ENCODE measurements at regions not wholly inside any gene's neighbourhood (a gene's known extent, or its start where the extent isn't known, plus 50 kb on each side); places are given as distances from the start of the nearest gene placed in this dataset.

- H3K27ac ChIP-seq = no peak overlapping the region
- H3K27me3 ChIP-seq = no peaks in the 10 kb centered on the region
- H3K4me3 ChIP-seq = no peak overlapping the region
- intact Hi-C loops (cut with DNase I; ENCODE audit: low total_unique reads) = no loop called here
- no peaks in the 10 kb centered on the region for H3K36me3 ChIP-seq (ENCODE audit: low read depth, missing control alignments)
- no peak for TF ChIP-seq POLR2A (IDR thresholded peaks at IDR 0.05)
- DNase-seq = no peak
- H3K9me3 ChIP-seq = no peaks in the 10 kb centered on the region
- H3K4me1 ChIP-seq = no peaks in the 10 kb centered on the region
- WGBS, 2 donors = 82 to 95% methylated on average over 13 of the region's 13 CpGs
Measured at GRCh38 chr11:71311176-71311925, 59.0 kb upstream of the SHANK2 start.

GRCh38 chr11:71310184-71310583 lies 57.8 kb upstream of the SHANK2 start:
- 95 to 96% methylated on average over 4 of the region's 4 CpGs for WGBS, 2 donors
- TF ChIP-seq POLR2A (IDR thresholded peaks at IDR 0.05) (no peak), CTCF (IDR thresholded peaks at IDR 0.05) (no peak)

GRCh38 chr11:71309611-71310010 lies 57.2 kb upstream of the SHANK2 start:
- 71 to 77% methylated on average over 1 of the region's 1 CpG for WGBS, 2 donors
- Histone ChIP-seq H3K36me3 (ENCODE audit: low read depth, missing control alignments) (no peaks in the 10 kb centered on the region), H3K4me1 (no peaks in the 10 kb centered on the region), H3K27ac (no peak overlapping the region), H3K9me3 (no peaks in the 10 kb centered on the region), H3K4me3 (no peak overlapping the region), H3K27me3 (no peaks in the 10 kb centered on the region)
- TF ChIP-seq CTCF (IDR thresholded peaks at IDR 0.05) (no peak), POLR2A (IDR thresholded peaks at IDR 0.05) (no peak)
- intact Hi-C loops (cut with DNase I; ENCODE audit: low total_unique reads) = no loop called here
- DNase-seq = peak; percentile 47

More at GRCh38 chr11:71310184-71310583, 57.8 kb upstream of the SHANK2 start:
- no peak overlapping the region for H3K4me3 ChIP-seq
- H3K4me1 ChIP-seq = no peaks in the 10 kb centered on the region
- no peaks in the 10 kb centered on the region for H3K27me3 ChIP-seq
- no peak overlapping the region for H3K27ac ChIP-seq
- no peaks in the 10 kb centered on the region for H3K9me3 ChIP-seq
- intact Hi-C loops (cut with DNase I; ENCODE audit: low total_unique reads) = no loop called here
- DNase-seq = no peak
- no peaks in the 10 kb centered on the region for H3K36me3 ChIP-seq (ENCODE audit: low read depth, missing control alignments)

- WGBS, 2 donors = 80 to 82% methylated on average over 7 of the region's 7 CpGs
Measured at GRCh38 chr11:71309181-71309580, 56.8 kb upstream of the SHANK2 start.

More at GRCh38 chr11:71309181-71309580, 56.8 kb upstream of the SHANK2 start:
- H3K4me3 ChIP-seq = no peak overlapping the region
- intact Hi-C loops (cut with DNase I; ENCODE audit: low total_unique reads) = no loop called here
- no peaks in the 10 kb centered on the region for H3K4me1 ChIP-seq
- TF ChIP-seq POLR2A (IDR thresholded peaks at IDR 0.05) = no peak
- TF ChIP-seq CTCF (IDR thresholded peaks at IDR 0.05) = no peak
- H3K27ac ChIP-seq = no peak overlapping the region
- no peaks in the 10 kb centered on the region for H3K36me3 ChIP-seq (ENCODE audit: low read depth, missing control alignments)
- no peaks in the 10 kb centered on the region for H3K9me3 ChIP-seq
- DNase-seq = no peak
- no peaks in the 10 kb centered on the region for H3K27me3 ChIP-seq
